ENCODE measurements at regions not wholly inside any gene's neighbourhood (a gene's known extent, or its start where the extent isn't known, plus 50 kb on each side); places are given as distances from the start of the nearest gene placed in this dataset.

DNA sequence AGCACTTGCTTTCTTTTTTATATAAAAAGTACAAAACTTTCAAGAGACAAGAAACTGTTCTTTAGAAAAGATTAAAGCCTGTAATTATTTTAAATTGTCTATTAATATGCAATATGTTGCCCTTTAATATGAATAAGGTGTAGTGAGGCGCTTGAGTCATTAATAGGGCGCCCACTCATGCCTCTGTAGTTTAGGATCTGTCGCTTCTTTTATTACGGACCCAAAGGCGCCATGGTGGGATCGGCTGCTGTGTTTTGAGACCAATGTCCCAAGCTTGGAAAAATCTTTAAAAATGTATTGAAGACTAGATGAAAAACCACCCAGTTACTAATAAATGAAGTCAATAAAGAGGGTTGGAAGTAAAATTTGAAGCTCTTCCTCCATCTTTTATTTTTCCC lies 259.5 kb upstream of the MEIS2 start:
- TF ChIP-seq, protein P1, sequence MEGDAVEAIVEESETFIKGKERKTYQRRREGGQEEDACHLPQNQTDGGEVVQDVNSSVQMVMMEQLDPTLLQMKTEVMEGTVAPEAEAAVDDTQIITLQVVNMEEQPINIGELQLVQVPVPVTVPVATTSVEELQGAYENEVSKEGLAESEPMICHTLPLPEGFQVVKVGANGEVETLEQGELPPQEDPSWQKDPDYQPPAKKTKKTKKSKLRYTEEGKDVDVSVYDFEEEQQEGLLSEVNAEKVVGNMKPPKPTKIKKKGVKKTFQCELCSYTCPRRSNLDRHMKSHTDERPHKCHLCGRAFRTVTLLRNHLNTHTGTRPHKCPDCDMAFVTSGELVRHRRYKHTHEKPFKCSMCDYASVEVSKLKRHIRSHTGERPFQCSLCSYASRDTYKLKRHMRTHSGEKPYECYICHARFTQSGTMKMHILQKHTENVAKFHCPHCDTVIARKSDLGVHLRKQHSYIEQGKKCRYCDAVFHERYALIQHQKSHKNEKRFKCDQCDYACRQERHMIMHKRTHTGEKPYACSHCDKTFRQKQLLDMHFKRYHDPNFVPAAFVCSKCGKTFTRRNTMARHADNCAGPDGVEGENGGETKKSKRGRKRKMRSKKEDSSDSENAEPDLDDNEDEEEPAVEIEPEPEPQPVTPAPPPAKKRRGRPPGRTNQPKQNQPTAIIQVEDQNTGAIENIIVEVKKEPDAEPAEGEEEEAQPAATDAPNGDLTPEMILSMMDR (IDR thresholded peaks at IDR 0.05; ENCODE audit: unreplicated experiment) = no peak
- DNase-seq (ENCODE audit: unreplicated experiment) = no peak
- intact Hi-C loops (cut with micrococcal nuclease) = no loop called here
- Mint-ChIP-seq H3K27me3 (ENCODE audit: insufficient read depth, unreplicated experiment) (no peaks in the 10 kb centered on the region), H3K9me3 (ENCODE audit: unreplicated experiment) (peaks cover 28% of the 10 kb centered on the region), H3K27ac (ENCODE audit: low read depth, unreplicated experiment) (no peak overlapping the region), H3K4me1 (ENCODE audit: insufficient read depth, unreplicated experiment) (no peaks in the 10 kb centered on the region), H3K36me3 (ENCODE audit: insufficient read depth, unreplicated experiment) (no peaks in the 10 kb centered on the region), H3K4me3 (ENCODE audit: unreplicated experiment) (no peak overlapping the region)
- no TSS peak for BruUV-seq (replicated peaks)
- ChIA-PET POLR2A (no interaction called here), CTCF (interaction anchor here (0.6 to 0.7 kb wide), 2 partner anchors 16 to 422 kb away, joined by 3 to 4 read pairs; no protein-coding TSS in a partner anchor)

DNA sequence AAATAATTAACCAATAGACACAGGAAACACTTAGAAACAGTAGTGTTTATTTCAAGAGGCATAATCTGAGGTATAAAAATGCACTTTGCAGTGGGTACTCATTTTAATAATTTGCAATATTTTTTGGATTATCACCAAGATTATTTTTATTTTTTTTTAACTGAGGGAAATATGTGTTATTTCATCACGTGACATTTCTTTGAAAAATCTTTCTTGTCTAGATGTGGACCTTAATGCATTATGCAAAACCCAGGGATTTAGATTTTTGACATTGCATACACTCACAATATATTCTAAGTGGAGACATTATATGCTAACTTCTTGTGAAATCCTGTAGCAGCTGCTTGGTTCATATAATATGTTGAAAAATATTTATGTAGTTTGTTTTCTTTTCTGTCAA lies 260.4 kb upstream of the MEIS2 start:
- TF ChIP-seq, protein P1 (IDR thresholded peaks at IDR 0.05; ENCODE audit: unreplicated experiment) = no peak
- no peak overlapping the region for H3K27ac Mint-ChIP-seq (ENCODE audit: low read depth, unreplicated experiment)
- peaks cover 25% of the 10 kb centered on the region for H3K9me3 Mint-ChIP-seq (ENCODE audit: unreplicated experiment)
- POLR2A ChIA-PET = no interaction called here
- H3K4me3 Mint-ChIP-seq (ENCODE audit: unreplicated experiment) = no peak overlapping the region
- intact Hi-C loops (cut with micrococcal nuclease) = no loop called here
- H3K4me1 Mint-ChIP-seq (ENCODE audit: insufficient read depth, unreplicated experiment) = no peaks in the 10 kb centered on the region
- DNase-seq (ENCODE audit: unreplicated experiment) = no peak
- CTCF ChIA-PET = no interaction called here
- no peaks in the 10 kb centered on the region for H3K27me3 Mint-ChIP-seq (ENCODE audit: insufficient read depth, unreplicated experiment)
- no peaks in the 10 kb centered on the region for H3K36me3 Mint-ChIP-seq (ENCODE audit: insufficient read depth, unreplicated experiment)
- no TSS peak for BruUV-seq (replicated peaks)

DNA sequence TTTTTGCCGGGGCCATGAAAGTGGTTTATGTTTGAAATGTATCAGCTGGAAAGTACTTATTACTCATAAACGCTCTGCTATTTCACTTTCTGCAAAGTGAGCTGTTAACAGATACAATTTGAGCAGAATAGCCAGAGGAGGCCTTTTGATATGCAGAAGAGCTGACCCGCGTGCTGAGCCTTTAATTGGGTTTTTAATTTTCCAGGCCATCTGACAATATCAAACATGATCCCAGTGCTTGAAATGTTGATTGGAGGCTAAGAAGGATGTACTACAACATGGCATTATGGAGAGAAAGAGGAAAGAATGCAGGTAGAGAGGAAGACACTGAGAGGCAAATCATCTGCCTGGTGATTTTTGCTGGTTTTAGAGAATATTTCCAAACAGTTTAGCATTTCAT lies 261.3 kb upstream of the MEIS2 start:
- ChIA-PET POLR2A (no interaction called here), CTCF (no interaction called here)
- DNase-seq (ENCODE audit: unreplicated experiment) = no peak
- H3K27me3 Mint-ChIP-seq (ENCODE audit: insufficient read depth, unreplicated experiment) = no peaks in the 10 kb centered on the region
- H3K36me3 Mint-ChIP-seq (ENCODE audit: insufficient read depth, unreplicated experiment) = no peaks in the 10 kb centered on the region
- H3K4me1 Mint-ChIP-seq (ENCODE audit: insufficient read depth, unreplicated experiment) = no peaks in the 10 kb centered on the region
- TF ChIP-seq, protein P1 (IDR thresholded peaks at IDR 0.05; ENCODE audit: unreplicated experiment) = no peak
- H3K27ac Mint-ChIP-seq (ENCODE audit: low read depth, unreplicated experiment) = no peak overlapping the region
- peaks cover 16% of the 10 kb centered on the region for H3K9me3 Mint-ChIP-seq (ENCODE audit: unreplicated experiment)
- BruUV-seq (replicated peaks) = no TSS peak
- intact Hi-C loops (cut with micrococcal nuclease) = no loop called here
- no peak overlapping the region for H3K4me3 Mint-ChIP-seq (ENCODE audit: unreplicated experiment)

DNA sequence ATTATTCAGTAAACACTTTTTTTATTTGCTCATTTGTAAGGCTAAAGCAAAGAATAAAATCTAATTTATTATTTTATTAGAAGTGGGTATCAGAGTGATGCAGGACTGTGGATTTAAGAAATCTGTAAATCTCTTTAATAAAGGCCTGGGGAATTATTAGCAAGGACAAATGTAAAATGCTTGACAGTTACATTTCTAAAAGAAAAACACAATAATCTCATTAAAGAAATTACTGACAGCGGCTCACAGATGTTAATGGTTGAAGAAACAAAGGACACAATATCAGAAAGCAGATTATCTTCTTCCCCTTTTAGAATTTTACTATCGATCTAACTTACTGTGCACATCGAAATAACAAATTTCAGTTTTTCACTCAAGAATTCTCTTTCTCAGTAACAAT lies 262.1 kb upstream of the MEIS2 start:
- peaks cover 8% of the 10 kb centered on the region for H3K9me3 Mint-ChIP-seq (ENCODE audit: unreplicated experiment)
- no TSS peak for BruUV-seq (replicated peaks)
- TF ChIP-seq, protein P1 (IDR thresholded peaks at IDR 0.05; ENCODE audit: unreplicated experiment) = no peak
- H3K27ac Mint-ChIP-seq (ENCODE audit: low read depth, unreplicated experiment) = no peak overlapping the region
- H3K27me3 Mint-ChIP-seq (ENCODE audit: insufficient read depth, unreplicated experiment) = no peaks in the 10 kb centered on the region
- ChIA-PET CTCF (interaction anchor here (0.6 kb wide), 1 partner anchor 16 kb away, joined by 3 read pairs; no protein-coding TSS in a partner anchor), POLR2A (no interaction called here)
- DNase-seq (ENCODE audit: unreplicated experiment) = no peak
- intact Hi-C loops (cut with micrococcal nuclease) = no loop called here
- no peaks in the 10 kb centered on the region for H3K4me1 Mint-ChIP-seq (ENCODE audit: insufficient read depth, unreplicated experiment)
- H3K4me3 Mint-ChIP-seq (ENCODE audit: unreplicated experiment) = no peak overlapping the region
- H3K36me3 Mint-ChIP-seq (ENCODE audit: insufficient read depth, unreplicated experiment) = no peaks in the 10 kb centered on the region
